Pulmonary artery endothelial cell (primary cell): ENCODE measurements at regions not wholly inside any gene's neighbourhood (a gene's known extent, or its start where the extent isn't known, plus 50 kb on each side); places are given as distances from the start of the nearest gene placed in this dataset.
"Not testable (repeated sequence)": the region's sequence is repeated elsewhere in the genome, so short reads cannot be mapped to it uniquely, and the experiment has no call there.

ENCODE experiments used
- DNase-seq: peaks from one replicate; pipeline ENCODE4 v3.0.0-alpha.2; 2011; ENCODE audit warnings: low read depth, low spot score

- not testable (repeated sequence) for DNase-seq
These were observed 501.4 kb downstream of the TMEM121 start for GRCh38 chr14:106027759-106028158.

GRCh38 chr14:106029959-106030358 lies 503.6 kb downstream of the TMEM121 start:
- DNase-seq: no peak

DNA sequence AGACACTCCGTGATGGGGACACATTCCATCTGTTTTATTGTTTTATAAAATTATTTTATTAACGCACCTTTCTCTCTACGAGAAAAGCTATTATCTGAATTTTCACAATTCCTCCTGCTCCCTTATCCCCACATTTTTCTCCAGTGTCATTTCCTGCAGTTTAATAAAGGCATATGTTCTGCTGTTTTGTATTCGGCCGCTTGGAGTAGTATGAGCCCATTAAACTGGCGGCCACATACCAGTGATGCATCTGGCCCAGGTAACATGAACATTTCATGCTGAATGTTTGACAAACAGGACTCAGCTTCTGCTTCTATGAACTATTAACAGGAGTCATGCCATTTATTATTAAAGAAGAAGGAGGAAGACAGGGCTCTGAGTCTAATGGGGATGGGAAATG lies 511.0 kb downstream of the TMEM121 start:
- no peak for DNase-seq

- no peak for DNase-seq
These were observed 511.9 kb downstream of the TMEM121 start for GRCh38 chr14:106038263-106038662.

DNA sequence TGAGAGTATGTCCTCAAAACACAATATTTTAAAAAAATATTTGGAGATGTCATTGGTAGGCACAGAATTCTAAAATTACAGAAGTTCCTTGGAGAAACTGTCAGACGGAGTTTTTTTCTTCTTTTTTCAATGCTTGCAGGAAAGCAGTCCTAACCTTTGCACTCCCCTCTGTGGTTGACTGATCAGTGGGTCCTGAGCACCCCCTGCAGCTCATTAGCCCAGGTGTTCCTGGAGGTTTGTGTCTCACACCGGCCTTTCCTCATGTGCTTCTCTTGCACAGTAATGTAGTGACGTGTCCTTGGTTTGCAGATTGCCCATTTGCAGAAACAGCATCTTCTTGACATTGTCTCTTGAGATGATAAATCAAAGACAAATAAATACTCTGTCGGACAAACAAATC lies 513.0 kb downstream of the TMEM121 start:
- DNase-seq: no peak

GRCh38 chr14:106044515-106044914 lies 518.1 kb downstream of the TMEM121 start:
- DNase-seq: no peak

- peak; percentile 15 for DNase-seq
These were observed 518.7 kb downstream of the TMEM121 start for GRCh38 chr14:106044949-106045596.

- DNase-seq: no peak
These were observed 525.4 kb downstream of the TMEM121 start for GRCh38 chr14:106051796-106052195.

- DNase-seq: no peak
These were observed 528.9 kb downstream of the TMEM121 start for GRCh38 chr14:106055289-106055688.

GRCh38 chr14:106058342-106058741 lies 532.0 kb downstream of the TMEM121 start:
- DNase-seq: no peak

- no peak for DNase-seq
These were observed 534.0 kb downstream of the TMEM121 start for GRCh38 chr14:106060276-106060975.

DNA sequence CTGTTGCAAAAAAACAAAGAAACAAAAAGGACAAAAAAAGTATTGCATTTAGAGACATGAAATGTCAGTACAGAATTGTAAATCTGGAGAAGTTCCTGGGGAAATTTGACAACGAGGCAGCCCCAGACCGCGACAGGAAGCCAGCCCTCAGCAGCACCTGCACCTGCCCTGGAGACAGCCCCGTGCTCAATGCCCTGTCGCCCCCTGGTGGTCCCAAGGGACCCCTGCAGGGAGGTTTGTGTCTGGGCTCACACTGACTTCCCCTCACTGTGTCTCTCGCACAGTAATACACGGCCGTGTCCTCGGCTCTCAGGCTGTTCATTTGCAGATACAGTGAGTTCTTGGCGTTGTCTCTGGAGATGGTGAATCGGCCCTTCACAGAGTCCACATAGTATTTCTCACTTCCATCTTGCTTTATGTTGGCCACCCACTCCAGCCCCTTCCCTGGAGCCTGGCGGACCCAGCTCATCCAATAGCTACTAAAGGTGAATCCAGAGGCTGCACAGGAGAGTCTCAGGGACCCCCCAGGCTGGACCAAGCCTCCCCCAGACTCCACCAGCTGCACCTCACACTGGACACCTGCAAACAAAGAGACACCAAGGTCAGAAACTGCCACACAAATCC lies 535.6 kb downstream of the TMEM121 start:
- not testable (repeated sequence) for DNase-seq

DNA sequence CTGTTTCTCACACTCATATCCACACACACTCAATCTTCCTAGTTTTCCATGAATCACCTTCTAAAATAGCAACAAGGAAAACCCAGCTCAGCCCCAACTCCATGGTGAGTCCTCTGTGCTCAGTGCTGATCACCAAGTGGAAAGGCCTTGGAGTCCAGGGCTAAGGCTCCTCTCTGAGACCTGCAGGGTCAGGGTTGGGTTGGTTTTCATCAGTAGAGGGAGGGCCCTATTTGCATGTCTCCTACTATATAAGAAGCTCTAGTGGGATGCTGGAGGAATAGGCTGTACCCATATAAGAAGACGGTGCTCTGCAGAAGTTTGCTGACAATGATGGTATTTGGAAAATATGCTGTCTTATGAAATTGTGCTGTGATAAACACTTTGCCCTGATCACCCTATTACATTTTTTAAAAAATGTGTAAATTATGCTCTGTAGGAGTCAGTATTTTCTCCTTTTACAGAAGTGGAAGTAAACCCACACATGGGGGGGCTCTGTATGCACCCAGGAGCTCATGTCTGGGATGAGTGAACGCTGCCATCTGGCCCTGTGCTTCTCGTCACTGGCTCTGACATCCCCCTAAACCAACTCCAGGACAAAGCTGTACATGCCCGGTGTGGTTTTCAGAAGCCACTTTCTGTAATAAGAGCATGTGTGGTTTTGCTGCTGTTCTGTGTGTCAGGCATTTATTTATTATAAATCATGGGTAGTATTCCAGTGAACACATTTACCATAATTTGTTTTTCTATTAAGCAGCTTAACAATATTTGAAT lies 536.3 kb downstream of the TMEM121 start:
- DNase-seq: no peak

DNA sequence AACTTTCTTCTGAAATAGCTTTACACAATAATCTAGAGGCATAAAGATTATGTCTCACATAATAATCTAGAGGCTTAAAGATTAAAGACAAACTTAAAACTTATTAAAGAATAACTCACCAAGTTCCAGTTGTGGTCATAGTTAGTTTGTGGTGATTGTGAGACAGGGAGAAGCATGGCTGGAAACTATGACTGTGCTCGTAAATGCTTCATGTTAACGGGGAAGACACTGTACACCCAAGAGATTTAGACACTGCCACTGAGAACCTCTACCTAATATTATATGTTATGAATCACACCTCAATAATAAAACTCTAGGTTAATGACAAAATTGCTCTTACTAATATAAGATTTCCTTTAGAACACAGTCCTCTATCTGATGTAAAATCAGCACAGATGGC lies 541.6 kb downstream of the TMEM121 start:
- no peak for DNase-seq

- DNase-seq: no peak
These were observed 543.6 kb downstream of the TMEM121 start for GRCh38 chr14:106069804-106070625.

- DNase-seq: no peak
These were observed 554.5 kb downstream of the TMEM121 start for GRCh38 chr14:106080922-106081321.

- not testable (repeated sequence) for DNase-seq
These were observed 555.3 kb downstream of the TMEM121 start for GRCh38 chr14:106081721-106082120.

DNA sequence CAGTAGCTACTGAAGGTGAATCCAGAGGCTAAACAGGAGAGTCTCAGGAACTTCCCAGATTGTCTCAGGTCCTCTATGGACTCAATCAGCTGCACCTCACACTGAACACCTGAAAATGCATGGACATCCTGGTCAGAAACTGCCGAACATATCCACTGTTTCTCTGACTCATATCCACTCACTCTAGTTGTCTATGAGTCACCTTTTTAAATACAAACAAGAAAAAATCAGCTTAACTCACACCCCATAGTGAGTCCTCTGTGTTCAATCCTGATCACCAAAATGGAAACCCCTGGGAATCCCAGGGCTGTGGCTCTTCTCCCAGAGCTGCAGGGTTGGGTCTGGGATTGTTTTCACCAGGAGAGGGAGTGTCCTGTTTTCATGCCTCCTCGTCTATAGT lies 556.7 kb downstream of the TMEM121 start:
- no peak for DNase-seq

- no peak for DNase-seq
These were observed 561.5 kb downstream of the TMEM121 start for GRCh38 chr14:106087837-106088236.

- not testable (repeated sequence) for DNase-seq
These were observed 562.5 kb downstream of the TMEM121 start for GRCh38 chr14:106088860-106089259.

DNA sequence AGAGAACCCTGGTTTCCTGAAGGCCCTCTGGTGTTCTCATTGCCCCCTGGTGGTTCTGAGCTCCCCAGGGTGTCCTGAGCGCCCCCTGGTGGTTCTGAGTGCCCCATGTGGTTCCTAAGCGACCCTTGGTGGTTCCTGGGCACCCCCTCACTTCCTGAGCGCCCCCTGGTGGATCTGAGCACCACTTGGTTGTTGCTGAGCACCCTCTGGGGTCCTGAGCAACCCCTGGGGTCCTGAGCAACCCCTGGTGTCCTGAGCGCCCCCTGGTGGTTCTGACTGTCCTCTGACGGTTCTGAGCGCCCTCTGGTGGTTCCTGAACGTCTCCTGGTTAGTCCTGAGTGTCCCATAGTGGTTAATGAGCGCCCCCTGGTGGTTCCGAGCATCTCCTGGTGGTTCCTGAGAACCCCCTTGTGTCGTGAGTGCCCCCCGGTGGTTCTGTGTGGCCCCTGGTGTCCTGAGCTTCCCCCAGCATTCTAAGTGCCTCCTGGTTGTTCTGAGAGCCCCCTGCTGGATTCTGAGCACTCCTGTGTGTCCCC lies 568.3 kb downstream of the TMEM121 start:
- no peak for DNase-seq
